Tibial nerve (tissue), 4 donors: ENCODE measurements at regions not wholly inside any gene's neighbourhood (a gene's known extent, or its start where the extent isn't known, plus 50 kb on each side); places are given as distances from the start of the nearest gene placed in this dataset.

Source experiments
- DNase-seq, 2 donors: peaks; one replicate each; pipeline ENCODE4 v3.0.0-alpha.2; 2019; ENCODE audit warnings: low spot score in 2 of 2
- H3K27ac ChIP-seq, 4 donors: fragments of 200-600 bp; sonication (generic) in 3 of 4; one replicate each; pipeline ENCODE4 v1.5.1; 2017 to 2019; ENCODE audit warnings: mild to moderate bottlenecking in 1 of 4
- H3K27me3 ChIP-seq, 2 donors: fragments of 200-600 bp; sonication (generic) in 1 of 2; one replicate each; pipeline versions ENCODE4 v1.5.1 to v1.6.0; 2017 to 2019
- H3K36me3 ChIP-seq, 3 donors: fragments of 200-600 bp; sonication (generic); one replicate each; pipeline ENCODE4 v1.5.1; 2018 to 2019
- H3K4me1 ChIP-seq, 4 donors: fragments of 200-600 bp; sonication (generic) in 3 of 4; one replicate each; pipeline ENCODE4 v1.5.1; 2017 to 2019
- H3K4me3 ChIP-seq, 4 donors: fragments of 200-600 bp; sonication (generic) in 3 of 4; one replicate each; pipeline ENCODE4 v1.5.1; 2017 to 2019; ENCODE audit warnings: mild to moderate bottlenecking in 1 of 4, moderate library complexity in 1 of 4
- H3K9me3 ChIP-seq, 4 donors: fragments of 200-600 bp; sonication (generic) in 3 of 4; one replicate each; pipeline ENCODE4 v1.5.1; 2017 to 2019
- CTCF ChIP-seq, 5 experiments: fragments of 200-600 bp in 3 of 5; fragments of 450-650 bp in 2 of 5; sonication (generic) in 3 of 5; IDR thresholded peaks; one replicate each; pipeline ENCODE4 v1.5.1; 2016 to 2019; ENCODE audit warnings: antibody characterized with exemption in 5 of 5, mild to moderate bottlenecking in 3 of 5, moderate library complexity in 2 of 5
- EP300 ChIP-seq, 2 donors: sonication (generic); formaldehyde crosslinking; IDR thresholded peaks; one replicate each; pipeline ENCODE4 v1.6.1; 2017; ENCODE audit warnings: antibody characterized with exemption in 2 of 2, mild to moderate bottlenecking in 1 of 2
- POLR2A ChIP-seq, 2 donors: fragments of 450-650 bp; IDR thresholded peaks; one replicate each; pipeline ENCODE4 v1.6.1; 2017; ENCODE audit warnings: antibody characterized with exemption in 2 of 2, mild to moderate bottlenecking in 2 of 2, moderate library complexity in 2 of 2
- WGBS, 2 donors: methylation state at CpG; one replicate each; pipeline ENCODE4 v1.1.5; 2018; 5-methylcytosine and 5-hydroxymethylcytosine counted together

- WGBS, 2 donors, result 65 to 69% methylated on average over 3 of the region's 3 CpGs
- Histone ChIP-seq H3K4me3 (no peak overlapping the region), H3K27ac (no peak overlapping the region), H3K27me3 (no peaks in the 10 kb centered on the region), H3K4me1 (no peaks in the 10 kb centered on the region), H3K9me3 (no peaks in the 10 kb centered on the region), H3K36me3 (no peaks in the 10 kb centered on the region)
- DNase-seq, result no peak
- no peak for TF ChIP-seq CTCF (IDR thresholded peaks at IDR 0.05)
- no peak for TF ChIP-seq POLR2A (IDR thresholded peaks at IDR 0.05)
- TF ChIP-seq EP300 (IDR thresholded peaks at IDR 0.05), result no peak
Measured at GRCh38 chr5:106877881-106878280, 792.9 kb downstream of the EFNA5 start.

GRCh38 chr5:106876665-106877194 lies 794.0 kb downstream of the EFNA5 start:
- no peak for TF ChIP-seq POLR2A (IDR thresholded peaks at IDR 0.05)
- TF ChIP-seq EP300 (IDR thresholded peaks at IDR 0.05), result no peak
- no peak for TF ChIP-seq CTCF (IDR thresholded peaks at IDR 0.05)
- no peaks in the 10 kb centered on the region for H3K27me3 ChIP-seq
- no peaks in the 10 kb centered on the region for H3K36me3 ChIP-seq
- H3K27ac ChIP-seq, result no peak overlapping the region
- no peak overlapping the region for H3K4me3 ChIP-seq
- 94% methylated on average over 7 of the region's 7 CpGs for WGBS, 2 donors
- no peak for DNase-seq
- no peaks in the 10 kb centered on the region for H3K4me1 ChIP-seq
- no peaks in the 10 kb centered on the region for H3K9me3 ChIP-seq

- WGBS, 2 donors, result 98% methylated on average over 6 of the region's 6 CpGs
- no peak overlapping the region for H3K27ac ChIP-seq
- no peaks in the 10 kb centered on the region for H3K27me3 ChIP-seq
- no peaks in the 10 kb centered on the region for H3K9me3 ChIP-seq
- no peak for TF ChIP-seq EP300 (IDR thresholded peaks at IDR 0.05)
- TF ChIP-seq POLR2A (IDR thresholded peaks at IDR 0.05), result no peak
- no peak for TF ChIP-seq CTCF (IDR thresholded peaks at IDR 0.05)
- no peak for DNase-seq
- no peaks in the 10 kb centered on the region for H3K4me1 ChIP-seq
- H3K4me3 ChIP-seq, result no peak overlapping the region
- no peaks in the 10 kb centered on the region for H3K36me3 ChIP-seq
Measured at GRCh38 chr5:106876298-106876622, 794.5 kb downstream of the EFNA5 start.

- Histone ChIP-seq H3K4me3 (no peak overlapping the region), H3K27ac (no peak overlapping the region), H3K36me3 (no peaks in the 10 kb centered on the region), H3K9me3 (no peaks in the 10 kb centered on the region), H3K27me3 (no peaks in the 10 kb centered on the region), H3K4me1 (no peaks in the 10 kb centered on the region)
- peak in 1 of 2 donors; percentile 29 for DNase-seq
- WGBS, 2 donors, result 90 to 91% methylated on average over 21 of the region's 21 CpGs
- TF ChIP-seq CTCF (IDR thresholded peaks at IDR 0.05), result peak in 2 of 5 experiments; percentile 9 to 42
- no peak for TF ChIP-seq EP300 (IDR thresholded peaks at IDR 0.05)
- TF ChIP-seq POLR2A (IDR thresholded peaks at IDR 0.05), result no peak
Measured at GRCh38 chr5:106875591-106876297, 795.0 kb downstream of the EFNA5 start.

GRCh38 chr5:106874974-106875373 lies 795.8 kb downstream of the EFNA5 start:
- Histone ChIP-seq H3K4me3 (no peak overlapping the region), H3K9me3 (no peaks in the 10 kb centered on the region), H3K27me3 (no peaks in the 10 kb centered on the region), H3K4me1 (no peaks in the 10 kb centered on the region), H3K27ac (no peak overlapping the region), H3K36me3 (no peaks in the 10 kb centered on the region)
- no peak for DNase-seq
- 91 to 95% methylated on average over 9 of the region's 9 CpGs for WGBS, 2 donors
- no peak for TF ChIP-seq POLR2A (IDR thresholded peaks at IDR 0.05)
- no peak for TF ChIP-seq CTCF (IDR thresholded peaks at IDR 0.05)
- no peak for TF ChIP-seq EP300 (IDR thresholded peaks at IDR 0.05)
